Endothelial cell of umbilical vein (primary cell): ENCODE measurements at regions not wholly inside any gene's neighbourhood (a gene's known extent, or its start where the extent isn't known, plus 50 kb on each side); places are given as distances from the start of the nearest gene placed in this dataset.

Experiments
- EZH2 ChIP-seq: IDR thresholded peaks from 2 replicates; pipeline ENCODE4 v1.6.1; 2012; ENCODE audit warnings: borderline replicate concordance, low read depth, mild to moderate bottlenecking, moderate library complexity, low read length, inconsistent platforms; ENCODE audit not compliant: severe bottlenecking
- FOS ChIP-seq: IDR thresholded peaks from 2 replicates; pipeline ENCODE4 v1.6.1; 2011; ENCODE audit warnings: mild to moderate bottlenecking, low read length, moderate library complexity, borderline replicate concordance; ENCODE audit not compliant: insufficient read depth
- GATA2 ChIP-seq: IDR thresholded peaks from 2 replicates; pipeline ENCODE4 v1.7.0; 2011; ENCODE audit warnings: low read depth, mild to moderate bottlenecking, moderate library complexity, mixed read lengths, low read length; ENCODE audit not compliant: insufficient read length, insufficient read depth
- POLR2A ChIP-seq: IDR thresholded peaks from 2 replicates; pipeline ENCODE4 v1.6.1; 2012; ENCODE audit warnings: low read depth, mild to moderate bottlenecking, control low read depth, low read length
- POLR2AphosphoS5 ChIP-seq: IDR thresholded peaks from 2 replicates; pipeline ENCODE4 v1.6.1; 2012; ENCODE audit warnings: low read depth, mild to moderate bottlenecking, control low read depth, low read length, moderate library complexity; ENCODE audit not compliant: insufficient read depth
- TF ChIP-seq, protein P1 (sequence below), 2 donors: IDR thresholded peaks; 1 replicate in 1 of 2; 2 replicates in 1 of 2; pipeline ENCODE4 v1.5.1; 2011; ENCODE audit warnings: low read length in 2 of 2, mild to moderate bottlenecking in 2 of 2, moderate library complexity in 2 of 2, control low read depth in 1 of 2, inconsistent platforms in 1 of 2, low read depth in 1 of 2; ENCODE audit not compliant: insufficient read depth in 1 of 2; ENCODE audit errors: extremely low read depth in 1 of 2
- TF ChIP-seq, protein P2 (sequence below): IDR thresholded peaks from 2 replicates; pipeline ENCODE4 v1.6.1; 2011; ENCODE audit not compliant: insufficient read depth, insufficient read length

DNA sequence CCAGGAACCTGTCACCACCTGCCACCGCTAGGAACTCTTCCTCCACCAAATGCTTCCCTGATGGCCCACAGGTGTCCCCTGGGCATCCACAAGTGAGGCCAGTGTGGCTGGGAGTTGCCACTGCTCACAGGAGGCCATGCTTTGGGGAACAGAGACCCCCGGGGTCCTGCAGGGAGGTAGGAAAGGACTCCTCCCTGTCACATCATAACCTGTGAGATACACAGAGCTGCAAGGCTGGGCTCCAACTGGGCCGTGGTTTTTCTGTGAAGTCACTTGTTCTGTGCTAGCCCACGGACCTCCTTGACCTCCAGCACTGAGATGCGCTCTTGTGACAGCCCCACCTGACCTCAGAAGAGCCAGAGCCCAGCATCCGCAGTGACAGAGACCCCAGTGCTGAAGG lies 311.2 kb downstream of the C16orf95 start:
- TF ChIP-seq, protein P1, sequence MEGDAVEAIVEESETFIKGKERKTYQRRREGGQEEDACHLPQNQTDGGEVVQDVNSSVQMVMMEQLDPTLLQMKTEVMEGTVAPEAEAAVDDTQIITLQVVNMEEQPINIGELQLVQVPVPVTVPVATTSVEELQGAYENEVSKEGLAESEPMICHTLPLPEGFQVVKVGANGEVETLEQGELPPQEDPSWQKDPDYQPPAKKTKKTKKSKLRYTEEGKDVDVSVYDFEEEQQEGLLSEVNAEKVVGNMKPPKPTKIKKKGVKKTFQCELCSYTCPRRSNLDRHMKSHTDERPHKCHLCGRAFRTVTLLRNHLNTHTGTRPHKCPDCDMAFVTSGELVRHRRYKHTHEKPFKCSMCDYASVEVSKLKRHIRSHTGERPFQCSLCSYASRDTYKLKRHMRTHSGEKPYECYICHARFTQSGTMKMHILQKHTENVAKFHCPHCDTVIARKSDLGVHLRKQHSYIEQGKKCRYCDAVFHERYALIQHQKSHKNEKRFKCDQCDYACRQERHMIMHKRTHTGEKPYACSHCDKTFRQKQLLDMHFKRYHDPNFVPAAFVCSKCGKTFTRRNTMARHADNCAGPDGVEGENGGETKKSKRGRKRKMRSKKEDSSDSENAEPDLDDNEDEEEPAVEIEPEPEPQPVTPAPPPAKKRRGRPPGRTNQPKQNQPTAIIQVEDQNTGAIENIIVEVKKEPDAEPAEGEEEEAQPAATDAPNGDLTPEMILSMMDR (IDR thresholded peaks at IDR 0.05; ENCODE audit: extremely low read depth in 1 of 2, insufficient read depth in 1 of 2, low read depth in 1 of 2, low read length in 2 of 2) = no peak
- TF ChIP-seq EZH2 = no peak
- no peak for TF ChIP-seq POLR2AphosphoS5
- TF ChIP-seq FOS = no peak
- TF ChIP-seq GATA2 = no peak
- no peak for TF ChIP-seq POLR2A
- TF ChIP-seq, protein P2, sequence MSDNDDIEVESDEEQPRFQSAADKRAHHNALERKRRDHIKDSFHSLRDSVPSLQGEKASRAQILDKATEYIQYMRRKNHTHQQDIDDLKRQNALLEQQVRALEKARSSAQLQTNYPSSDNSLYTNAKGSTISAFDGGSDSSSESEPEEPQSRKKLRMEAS = no peak
